PC-3 (cell line): ENCODE measurements at regions not wholly inside any gene's neighbourhood (a gene's known extent, or its start where the extent isn't known, plus 50 kb on each side); places are given as distances from the start of the nearest gene placed in this dataset.

ENCODE experiments used
- EZH2 ChIP-seq: fragments of 300-600 bp; sonication (generic); IDR thresholded peaks from one replicate; pipeline ENCODE4 v1.6.1; 2017; ENCODE audit warnings: antibody characterized with exemption, mild to moderate bottlenecking, low read length; ENCODE audit not compliant: unreplicated experiment
- EZH2phosphoT487 ChIP-seq: fragments of 300-600 bp; sonication (generic); IDR thresholded peaks from 2 replicates; pipeline ENCODE4 v1.6.1; 2018; ENCODE audit warnings: mild to moderate bottlenecking, antibody characterized with exemption, low read length, borderline replicate concordance
- TF ChIP-seq, protein P1 (sequence below): fragments of 300-600 bp; sonication (generic); conservative IDR thresholded peaks from 2 replicates; pipeline ENCODE4 v1.5.1; 2017; ENCODE audit warnings: antibody characterized with exemption, low read depth, mild to moderate bottlenecking, low read length

DNA sequence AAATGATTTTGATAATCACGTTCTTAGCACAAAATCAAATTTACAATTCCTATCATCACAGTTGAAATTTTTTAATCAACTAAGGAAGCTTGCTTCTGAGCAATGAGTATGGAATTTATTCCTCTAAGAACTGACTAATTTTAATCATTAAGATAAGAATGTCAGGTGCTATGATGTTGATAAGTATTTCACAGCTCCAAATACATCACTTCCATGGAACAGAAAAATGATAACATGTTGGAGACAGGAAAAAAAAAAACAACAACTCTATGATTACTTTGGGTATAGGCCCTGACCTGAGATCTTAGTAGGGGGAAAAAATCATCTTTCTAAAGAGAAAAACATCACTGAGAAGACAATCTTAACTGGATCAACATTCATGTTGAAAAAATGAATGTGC is 89.4 kb upstream of the BMP2 start:
- TF ChIP-seq, protein P1, sequence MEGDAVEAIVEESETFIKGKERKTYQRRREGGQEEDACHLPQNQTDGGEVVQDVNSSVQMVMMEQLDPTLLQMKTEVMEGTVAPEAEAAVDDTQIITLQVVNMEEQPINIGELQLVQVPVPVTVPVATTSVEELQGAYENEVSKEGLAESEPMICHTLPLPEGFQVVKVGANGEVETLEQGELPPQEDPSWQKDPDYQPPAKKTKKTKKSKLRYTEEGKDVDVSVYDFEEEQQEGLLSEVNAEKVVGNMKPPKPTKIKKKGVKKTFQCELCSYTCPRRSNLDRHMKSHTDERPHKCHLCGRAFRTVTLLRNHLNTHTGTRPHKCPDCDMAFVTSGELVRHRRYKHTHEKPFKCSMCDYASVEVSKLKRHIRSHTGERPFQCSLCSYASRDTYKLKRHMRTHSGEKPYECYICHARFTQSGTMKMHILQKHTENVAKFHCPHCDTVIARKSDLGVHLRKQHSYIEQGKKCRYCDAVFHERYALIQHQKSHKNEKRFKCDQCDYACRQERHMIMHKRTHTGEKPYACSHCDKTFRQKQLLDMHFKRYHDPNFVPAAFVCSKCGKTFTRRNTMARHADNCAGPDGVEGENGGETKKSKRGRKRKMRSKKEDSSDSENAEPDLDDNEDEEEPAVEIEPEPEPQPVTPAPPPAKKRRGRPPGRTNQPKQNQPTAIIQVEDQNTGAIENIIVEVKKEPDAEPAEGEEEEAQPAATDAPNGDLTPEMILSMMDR: no peak
- TF ChIP-seq EZH2 (no peak), EZH2phosphoT487 (no peak)
